HepG2 (cell line): ENCODE measurements at regions not wholly inside any gene's neighbourhood (a gene's known extent, or its start where the extent isn't known, plus 50 kb on each side); places are given as distances from the start of the nearest gene placed in this dataset.

Experiments used
- NBN ChIP-seq: fragments of 450-650 bp; conservative IDR thresholded peaks from 2 replicates; pipeline ENCODE4 v1.6.1; 2017
- TCF7 ChIP-seq: sonication (generic); IDR thresholded peaks from 2 replicates; pipeline ENCODE4 v1.6.1; 2016; ENCODE audit warnings: antibody characterized with exemption, low read depth

- TF ChIP-seq TCF7 (no peak), NBN (no peak)
These were observed 67.5 kb upstream of the RNPC3 start for GRCh38 chr1:103457886-103458455.
